H7 (cell line): ENCODE measurements at regions not wholly inside any gene's neighbourhood (a gene's known extent, or its start where the extent isn't known, plus 50 kb on each side); places are given as distances from the start of the nearest gene placed in this dataset.
"Not testable (repeated sequence)": the region's sequence is repeated elsewhere in the genome, so short reads cannot be mapped to it uniquely, and the experiment has no call there.

Experiments
- DNase-seq: peaks from one replicate; pipeline ENCODE4 v3.0.0; 2012
- H3K27me3 ChIP-seq: 2 replicates; pipeline ENCODE4 v1.6.0; 2011; ENCODE audit warnings: mild to moderate bottlenecking, low read length; ENCODE audit not compliant: control insufficient read depth, insufficient read depth
- H3K36me3 ChIP-seq: replicated peaks from 2 replicates; pipeline ENCODE4 v1.5.1; 2011; ENCODE audit warnings: low read length; ENCODE audit not compliant: control insufficient read depth, insufficient read depth
- H3K4me3 ChIP-seq: 2 replicates; pipeline ENCODE4 v1.5.1; 2011; ENCODE audit warnings: low read depth, mild to moderate bottlenecking, control low read depth, low read length, moderate library complexity; ENCODE audit not compliant: insufficient read depth

- Histone ChIP-seq H3K4me3 (no peak overlapping the region), H3K36me3 (no peaks in the 10 kb centered on the region), H3K27me3 (no peaks in the 10 kb centered on the region)
- DNase-seq = peak; percentile 5
These were observed 88.2 kb upstream of the PPARGC1A start for GRCh38 chr4:23978002-23978401.

- no peak for DNase-seq
- Histone ChIP-seq H3K36me3 (no peaks in the 10 kb centered on the region), H3K27me3 (no peaks in the 10 kb centered on the region), H3K4me3 (no peak overlapping the region)
These were observed 86.6 kb upstream of the PPARGC1A start for GRCh38 chr4:23976423-23976822.

GRCh38 chr4:23973308-23973855, 83.5 kb upstream of the PPARGC1A start:
- no peaks in the 10 kb centered on the region for H3K27me3 ChIP-seq
- H3K4me3 ChIP-seq = no peak overlapping the region
- no peaks in the 10 kb centered on the region for H3K36me3 ChIP-seq
- no peak for DNase-seq

GRCh38 chr4:23972805-23973204, 83.0 kb upstream of the PPARGC1A start:
- Histone ChIP-seq H3K4me3 (no peak overlapping the region), H3K27me3 (no peaks in the 10 kb centered on the region), H3K36me3 (no peaks in the 10 kb centered on the region)
- DNase-seq = no peak

- Histone ChIP-seq H3K27me3 (no peaks in the 10 kb centered on the region), H3K36me3 (no peaks in the 10 kb centered on the region), H3K4me3 (no peak overlapping the region)
- no peak for DNase-seq
These were observed 82.3 kb upstream of the PPARGC1A start for GRCh38 chr4:23972187-23972586.

- H3K36me3 ChIP-seq = no peaks in the 10 kb centered on the region
- H3K27me3 ChIP-seq = no peaks in the 10 kb centered on the region
- DNase-seq = no peak
- no peak overlapping the region for H3K4me3 ChIP-seq
These were observed 80.5 kb upstream of the PPARGC1A start for GRCh38 chr4:23970201-23970850.

GRCh38 chr4:23969635-23970145, 79.8 kb upstream of the PPARGC1A start:
- H3K4me3 ChIP-seq = no peak overlapping the region
- H3K27me3 ChIP-seq = no peaks in the 10 kb centered on the region
- no peaks in the 10 kb centered on the region for H3K36me3 ChIP-seq
- DNase-seq = no peak

- no peak overlapping the region for H3K4me3 ChIP-seq
- H3K27me3 ChIP-seq = no peaks in the 10 kb centered on the region
- H3K36me3 ChIP-seq = no peaks in the 10 kb centered on the region
- no peak for DNase-seq
These were observed 77.4 kb upstream of the PPARGC1A start for GRCh38 chr4:23967281-23967680.

GRCh38 chr4:23966725-23967124, 76.9 kb upstream of the PPARGC1A start:
- Histone ChIP-seq H3K36me3 (no peaks in the 10 kb centered on the region), H3K27me3 (no peaks in the 10 kb centered on the region), H3K4me3 (no peak overlapping the region)
- DNase-seq = peak; percentile 7

GRCh38 chr4:23962462-23962861, 72.6 kb upstream of the PPARGC1A start:
- H3K27me3 ChIP-seq = no peaks in the 10 kb centered on the region
- H3K36me3 ChIP-seq = no peaks in the 10 kb centered on the region
- no peak for DNase-seq
- no peak overlapping the region for H3K4me3 ChIP-seq

GRCh38 chr4:23961395-23961794, 71.5 kb upstream of the PPARGC1A start:
- H3K36me3 ChIP-seq, H3K4me3 ChIP-seq, DNase-seq, H3K27me3 ChIP-seq: not testable (repeated sequence)

GRCh38 chr4:23959396-23960148, 69.7 kb upstream of the PPARGC1A start:
- DNase-seq = no peak
- no peaks in the 10 kb centered on the region for H3K36me3 ChIP-seq
- no peak overlapping the region for H3K4me3 ChIP-seq
- no peaks in the 10 kb centered on the region for H3K27me3 ChIP-seq

GRCh38 chr4:23958749-23959148, 68.9 kb upstream of the PPARGC1A start:
- Histone ChIP-seq H3K27me3 (no peaks in the 10 kb centered on the region), H3K36me3 (no peaks in the 10 kb centered on the region), H3K4me3 (no peak overlapping the region)
- no peak for DNase-seq

GRCh38 chr4:23957465-23957864, 67.6 kb upstream of the PPARGC1A start:
- H3K27me3 ChIP-seq = no peaks in the 10 kb centered on the region
- no peak overlapping the region for H3K4me3 ChIP-seq
- no peak for DNase-seq
- H3K36me3 ChIP-seq = no peaks in the 10 kb centered on the region
